22Rv1 (cell line): ENCODE measurements at regions not wholly inside any gene's neighbourhood (a gene's known extent, or its start where the extent isn't known, plus 50 kb on each side); places are given as distances from the start of the nearest gene placed in this dataset.

Experiments used
- CTCF ChIP-seq: fragments of 450-650 bp; IDR thresholded peaks from 2 replicates; pipeline ENCODE4 v1.5.1; 2017; ENCODE audit warnings: mild to moderate bottlenecking
- ZFX ChIP-seq: fragments of 450-650 bp; IDR thresholded peaks from 2 replicates; pipeline ENCODE4 v1.6.1; 2017; ENCODE audit warnings: antibody characterized with exemption, borderline replicate concordance

GRCh38 chr5:171639966-171640365 lies 145.7 kb upstream of the SMIM23 start:
- no peak for TF ChIP-seq CTCF
- no peak for TF ChIP-seq ZFX
